ENCODE measurements at regions not wholly inside any gene's neighbourhood (a gene's known extent, or its start where the extent isn't known, plus 50 kb on each side); places are given as distances from the start of the nearest gene placed in this dataset.

DNA sequence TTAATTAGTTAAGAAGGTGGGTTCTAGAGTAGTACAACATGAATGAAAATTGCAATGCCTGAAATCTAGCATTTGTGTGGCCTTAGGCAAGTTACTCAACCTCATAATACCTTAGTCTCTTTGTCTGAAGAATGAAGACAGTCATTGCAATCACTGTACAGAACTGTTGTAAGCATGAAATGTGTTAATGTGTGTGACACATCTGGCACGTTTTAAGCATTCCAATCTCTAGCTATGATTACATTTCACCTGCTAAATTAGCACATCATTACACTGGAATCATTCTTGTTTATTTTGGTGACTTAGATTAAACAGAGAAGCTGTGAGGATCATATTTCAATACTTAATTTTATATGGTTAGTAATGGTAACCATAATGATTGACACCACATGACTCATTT lies 629.7 kb upstream of the KIF2B start:
- TF ChIP-seq, protein P1, sequence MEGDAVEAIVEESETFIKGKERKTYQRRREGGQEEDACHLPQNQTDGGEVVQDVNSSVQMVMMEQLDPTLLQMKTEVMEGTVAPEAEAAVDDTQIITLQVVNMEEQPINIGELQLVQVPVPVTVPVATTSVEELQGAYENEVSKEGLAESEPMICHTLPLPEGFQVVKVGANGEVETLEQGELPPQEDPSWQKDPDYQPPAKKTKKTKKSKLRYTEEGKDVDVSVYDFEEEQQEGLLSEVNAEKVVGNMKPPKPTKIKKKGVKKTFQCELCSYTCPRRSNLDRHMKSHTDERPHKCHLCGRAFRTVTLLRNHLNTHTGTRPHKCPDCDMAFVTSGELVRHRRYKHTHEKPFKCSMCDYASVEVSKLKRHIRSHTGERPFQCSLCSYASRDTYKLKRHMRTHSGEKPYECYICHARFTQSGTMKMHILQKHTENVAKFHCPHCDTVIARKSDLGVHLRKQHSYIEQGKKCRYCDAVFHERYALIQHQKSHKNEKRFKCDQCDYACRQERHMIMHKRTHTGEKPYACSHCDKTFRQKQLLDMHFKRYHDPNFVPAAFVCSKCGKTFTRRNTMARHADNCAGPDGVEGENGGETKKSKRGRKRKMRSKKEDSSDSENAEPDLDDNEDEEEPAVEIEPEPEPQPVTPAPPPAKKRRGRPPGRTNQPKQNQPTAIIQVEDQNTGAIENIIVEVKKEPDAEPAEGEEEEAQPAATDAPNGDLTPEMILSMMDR (IDR thresholded peaks at IDR 0.05; ENCODE audit: extremely low read depth in 1 of 2, insufficient read depth in 1 of 2, low read depth in 1 of 2, low read length in 2 of 2): no peak
- no peak for TF ChIP-seq FOS (IDR thresholded peaks at IDR 0.05; ENCODE audit: borderline replicate concordance, insufficient read depth, low read length)
- no peak for TF ChIP-seq JUN (IDR thresholded peaks at IDR 0.05; ENCODE audit: borderline replicate concordance, insufficient read depth, insufficient read length, low read depth)
- TF ChIP-seq POLR2A (IDR thresholded peaks at IDR 0.05; ENCODE audit: low read depth, low read length): no peak
- TF ChIP-seq, protein P2, sequence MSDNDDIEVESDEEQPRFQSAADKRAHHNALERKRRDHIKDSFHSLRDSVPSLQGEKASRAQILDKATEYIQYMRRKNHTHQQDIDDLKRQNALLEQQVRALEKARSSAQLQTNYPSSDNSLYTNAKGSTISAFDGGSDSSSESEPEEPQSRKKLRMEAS (IDR thresholded peaks at IDR 0.05; ENCODE audit: insufficient read depth, insufficient read length): no peak
- no peak for TF ChIP-seq POLR2AphosphoS5 (IDR thresholded peaks at IDR 0.05; ENCODE audit: insufficient read depth, low read depth, low read length)
- TF ChIP-seq MYC (IDR thresholded peaks at IDR 0.05; ENCODE audit: low read depth, low read length): no peak
- TF ChIP-seq GATA2 (IDR thresholded peaks at IDR 0.05; ENCODE audit: insufficient read depth, insufficient read length, low read depth, low read length): no peak
- TF ChIP-seq EZH2 (IDR thresholded peaks at IDR 0.05; ENCODE audit: borderline replicate concordance, low read depth, low read length, severe bottlenecking): no peak
- intact Hi-C loops (cut with micrococcal nuclease): no loop called here
- DNase-seq (ENCODE audit: low read depth, low spot score) (no peak), FAIRE-seq (no peak)
- H3K9me1 ChIP-seq (replicated peaks; ENCODE audit: control insufficient read depth, extremely low read depth, insufficient read depth, low read length): no peaks in the 10 kb centered on the region
- no peaks in the 10 kb centered on the region for H3K27me3 ChIP-seq (ENCODE audit: control insufficient read depth in 2 of 2, insufficient read depth in 2 of 2, low read length in 2 of 2)
- H3K36me3 ChIP-seq (ENCODE audit: control insufficient read depth in 2 of 2, extremely low read depth in 1 of 2, insufficient read depth in 2 of 2, low read length in 2 of 2): no peaks in the 10 kb centered on the region
- H2AFZ ChIP-seq (ENCODE audit: low read depth, low read length): no peak overlapping the region
- H3K79me2 ChIP-seq (ENCODE audit: control insufficient read depth, insufficient read depth, low read length): no peaks in the 10 kb centered on the region
- H4K20me1 ChIP-seq (replicated peaks; ENCODE audit: control insufficient read depth, extremely low read depth, insufficient read depth, low read length): no peaks in the 10 kb centered on the region
- H3K4me3 ChIP-seq (replicated peaks in 1 of 3; ENCODE audit: insufficient read depth in 1 of 3, low read depth in 1 of 3, low read length in 3 of 3): no peak overlapping the region
- no peak overlapping the region for H3K27ac ChIP-seq (ENCODE audit: insufficient read depth, low read depth, low read length)
- POLR2A ChIA-PET: no interaction called here
- no peak overlapping the region for H3K9ac ChIP-seq (replicated peaks; ENCODE audit: extremely low read depth, insufficient read depth, low read length)
- H3K4me1 ChIP-seq (ENCODE audit: control insufficient read depth, extremely low read depth, insufficient read depth, low read length): no peaks in the 10 kb centered on the region
- no peaks in the 10 kb centered on the region for H3K9me3 ChIP-seq (replicated peaks; ENCODE audit: control insufficient read depth, insufficient read depth, low read length)
- no TSS peak for BruUV-seq (replicated peaks)
- dilution Hi-C loops (cut with MboI; ENCODE audit: extremely low pct_ligation_motif_present, low sequenced_read_pairs): no loop called here
- H3K4me2 ChIP-seq (ENCODE audit: insufficient read depth, low read length): no peak overlapping the region
- CTCF ChIA-PET: no interaction called here
